PC-9 (cell line): ENCODE measurements at regions not wholly inside any gene's neighbourhood (a gene's known extent, or its start where the extent isn't known, plus 50 kb on each side); places are given as distances from the start of the nearest gene placed in this dataset.

Source experiments
- EZH2 ChIP-seq: fragments of 200-600 bp; sonication (generic); IDR thresholded peaks from 2 replicates; pipeline ENCODE4 v1.8.0; 2017; ENCODE audit warnings: antibody characterized with exemption, low read depth
- TF ChIP-seq, protein P1 (sequence below): fragments of 200-600 bp; sonication (generic); conservative IDR thresholded peaks from 2 replicates; pipeline ENCODE4 v1.6.1; 2017; ENCODE audit warnings: mixed run types, antibody characterized with exemption, mild to moderate bottlenecking, moderate library complexity

DNA sequence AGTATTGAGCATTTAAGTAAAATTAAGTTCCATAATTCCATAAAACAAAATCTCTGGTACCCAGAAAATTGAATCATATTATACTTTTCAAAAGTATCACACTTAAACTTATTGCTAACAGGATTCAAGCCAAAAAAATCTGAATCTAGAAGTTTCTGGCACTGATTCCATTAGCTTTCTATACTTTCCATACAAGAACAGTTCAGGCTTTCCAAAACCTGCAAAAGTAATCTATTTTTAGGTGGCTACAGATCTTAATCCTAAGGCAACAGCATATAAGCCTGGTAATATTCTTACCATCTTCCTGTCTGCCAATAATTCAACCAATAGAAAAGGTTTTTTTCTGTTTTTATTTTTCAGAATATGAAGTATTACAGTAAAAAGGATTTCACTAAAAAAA lies 185.0 kb downstream of the CRPPA start:
- TF ChIP-seq, protein P1, sequence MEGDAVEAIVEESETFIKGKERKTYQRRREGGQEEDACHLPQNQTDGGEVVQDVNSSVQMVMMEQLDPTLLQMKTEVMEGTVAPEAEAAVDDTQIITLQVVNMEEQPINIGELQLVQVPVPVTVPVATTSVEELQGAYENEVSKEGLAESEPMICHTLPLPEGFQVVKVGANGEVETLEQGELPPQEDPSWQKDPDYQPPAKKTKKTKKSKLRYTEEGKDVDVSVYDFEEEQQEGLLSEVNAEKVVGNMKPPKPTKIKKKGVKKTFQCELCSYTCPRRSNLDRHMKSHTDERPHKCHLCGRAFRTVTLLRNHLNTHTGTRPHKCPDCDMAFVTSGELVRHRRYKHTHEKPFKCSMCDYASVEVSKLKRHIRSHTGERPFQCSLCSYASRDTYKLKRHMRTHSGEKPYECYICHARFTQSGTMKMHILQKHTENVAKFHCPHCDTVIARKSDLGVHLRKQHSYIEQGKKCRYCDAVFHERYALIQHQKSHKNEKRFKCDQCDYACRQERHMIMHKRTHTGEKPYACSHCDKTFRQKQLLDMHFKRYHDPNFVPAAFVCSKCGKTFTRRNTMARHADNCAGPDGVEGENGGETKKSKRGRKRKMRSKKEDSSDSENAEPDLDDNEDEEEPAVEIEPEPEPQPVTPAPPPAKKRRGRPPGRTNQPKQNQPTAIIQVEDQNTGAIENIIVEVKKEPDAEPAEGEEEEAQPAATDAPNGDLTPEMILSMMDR = no peak
- no peak for TF ChIP-seq EZH2
